Adipocyte (in vitro differentiated cells): ENCODE measurements at regions not wholly inside any gene's neighbourhood (a gene's known extent, or its start where the extent isn't known, plus 50 kb on each side); places are given as distances from the start of the nearest gene placed in this dataset.

Experiments used
- DNase-seq: peaks from one replicate; pipeline ENCODE4 v3.0.0-alpha.2; 2015; ENCODE audit warnings: low read depth
- H3K27me3 ChIP-seq: replicated peaks from 2 replicates; pipeline ENCODE4 v1.7.0; 2013; ENCODE audit warnings: mild to moderate bottlenecking, low read length, moderate library complexity; ENCODE audit not compliant: control insufficient read depth, insufficient read depth
- H3K36me3 ChIP-seq: 2 replicates; pipeline ENCODE4 v1.7.0; 2013; ENCODE audit warnings: low read length, mild to moderate bottlenecking, moderate library complexity; ENCODE audit not compliant: control insufficient read depth, insufficient read depth, severe bottlenecking
- H3K4me1 ChIP-seq: 2 replicates; pipeline ENCODE4 v1.7.0; 2013; ENCODE audit warnings: mild to moderate bottlenecking, low read length, moderate library complexity; ENCODE audit not compliant: control insufficient read depth, insufficient read depth
- H3K4me3 ChIP-seq: 2 replicates; pipeline ENCODE4 v1.7.0; 2013; ENCODE audit warnings: mild to moderate bottlenecking, low read length, moderate library complexity
- H3K9ac ChIP-seq: 2 replicates; pipeline ENCODE4 v1.7.0; 2013; ENCODE audit warnings: mild to moderate bottlenecking, low read length, moderate library complexity
- H3K9me3 ChIP-seq: 2 replicates; pipeline ENCODE4 v1.7.0; 2013; ENCODE audit warnings: mild to moderate bottlenecking, low read length, moderate library complexity; ENCODE audit not compliant: control insufficient read depth

- H3K36me3 ChIP-seq, result no peaks in the 10 kb centered on the region
- DNase-seq, result no peak
- no peaks in the 10 kb centered on the region for H3K4me1 ChIP-seq
- no peak overlapping the region for H3K9ac ChIP-seq
- H3K4me3 ChIP-seq, result no peak overlapping the region
- no peaks in the 10 kb centered on the region for H3K9me3 ChIP-seq
- peaks cover 39% of the 10 kb centered on the region for H3K27me3 ChIP-seq
Measured at GRCh38 chrX:45872480-45872879, 671.8 kb upstream of the DIPK2B start.

GRCh38 chrX:45868425-45868824 lies 667.7 kb upstream of the DIPK2B start:
- H3K9ac ChIP-seq, result no peak overlapping the region
- no peaks in the 10 kb centered on the region for H3K4me1 ChIP-seq
- H3K27me3 ChIP-seq, result peaks cover 53% of the 10 kb centered on the region
- no peaks in the 10 kb centered on the region for H3K36me3 ChIP-seq
- DNase-seq, result no peak
- no peaks in the 10 kb centered on the region for H3K9me3 ChIP-seq
- no peak overlapping the region for H3K4me3 ChIP-seq

GRCh38 chrX:45862801-45863200 lies 662.1 kb upstream of the DIPK2B start:
- no peaks in the 10 kb centered on the region for H3K9me3 ChIP-seq

GRCh38 chrX:45860450-45860849 lies 659.8 kb upstream of the DIPK2B start:
- DNase-seq, result no peak

More at GRCh38 chrX:45862801-45863200, 662.1 kb upstream of the DIPK2B start:
- Histone ChIP-seq H3K27me3 (peaks cover 57% of the 10 kb centered on the region), H3K4me1 (no peaks in the 10 kb centered on the region), H3K4me3 (no peak overlapping the region), H3K36me3 (no peaks in the 10 kb centered on the region), H3K9ac (no peak overlapping the region)
- DNase-seq, result no peak

GRCh38 chrX:45859407-45859806 lies 658.7 kb upstream of the DIPK2B start:
- Histone ChIP-seq H3K9me3 (no peaks in the 10 kb centered on the region), H3K27me3 (peaks cover 51% of the 10 kb centered on the region), H3K9ac (no peak overlapping the region), H3K4me1 (no peaks in the 10 kb centered on the region), H3K36me3 (no peaks in the 10 kb centered on the region), H3K4me3 (no peak overlapping the region)
- no peak for DNase-seq

More at GRCh38 chrX:45860450-45860849, 659.8 kb upstream of the DIPK2B start:
- no peaks in the 10 kb centered on the region for H3K4me1 ChIP-seq
- no peaks in the 10 kb centered on the region for H3K9me3 ChIP-seq
- peaks cover 53% of the 10 kb centered on the region for H3K27me3 ChIP-seq
- H3K36me3 ChIP-seq, result no peaks in the 10 kb centered on the region
- no peak overlapping the region for H3K9ac ChIP-seq
- no peak overlapping the region for H3K4me3 ChIP-seq

- no peak overlapping the region for H3K4me3 ChIP-seq
- DNase-seq, result peak; percentile 46
- H3K36me3 ChIP-seq, result no peaks in the 10 kb centered on the region
- peaks cover 33% of the 10 kb centered on the region for H3K27me3 ChIP-seq
- H3K9me3 ChIP-seq, result no peaks in the 10 kb centered on the region
- no peak overlapping the region for H3K9ac ChIP-seq
- H3K4me1 ChIP-seq, result peaks cover 3% of the 10 kb centered on the region
Measured at GRCh38 chrX:45852884-45853283, 652.2 kb upstream of the DIPK2B start.

- peak; percentile 67 for DNase-seq
- Histone ChIP-seq H3K9ac (peak overlapping the region; percentile 83), H3K36me3 (no peaks in the 10 kb centered on the region), H3K4me1 (peaks cover 3% of the 10 kb centered on the region), H3K9me3 (no peaks in the 10 kb centered on the region), H3K27me3 (peaks cover 21% of the 10 kb centered on the region), H3K4me3 (peak overlapping the region; percentile 90)
Measured at GRCh38 chrX:45851434-45851991, 650.8 kb upstream of the DIPK2B start.

GRCh38 chrX:45850775-45851433 lies 650.2 kb upstream of the DIPK2B start:
- no peaks in the 10 kb centered on the region for H3K9me3 ChIP-seq
- peak overlapping the region; percentile 90 for H3K4me3 ChIP-seq
- peak overlapping the region; percentile 83 for H3K9ac ChIP-seq
- peak; percentile 67 for DNase-seq
- H3K27me3 ChIP-seq, result peaks cover 21% of the 10 kb centered on the region
- H3K36me3 ChIP-seq, result no peaks in the 10 kb centered on the region
- H3K4me1 ChIP-seq, result peaks cover 3% of the 10 kb centered on the region

GRCh38 chrX:45850197-45850774 lies 649.6 kb upstream of the DIPK2B start:
- Histone ChIP-seq H3K9me3 (no peaks in the 10 kb centered on the region), H3K4me3 (peak overlapping the region; percentile 90), H3K9ac (peak overlapping the region; percentile 83), H3K27me3 (peaks cover 21% of the 10 kb centered on the region), H3K36me3 (no peaks in the 10 kb centered on the region), H3K4me1 (peaks cover 3% of the 10 kb centered on the region)
- peak; percentile 34 for DNase-seq

- peak overlapping the region; percentile 83 for H3K9ac ChIP-seq
- H3K4me1 ChIP-seq, result peaks cover 3% of the 10 kb centered on the region
- H3K4me3 ChIP-seq, result peak overlapping the region; percentile 90
- no peaks in the 10 kb centered on the region for H3K36me3 ChIP-seq
- H3K27me3 ChIP-seq, result peaks cover 12% of the 10 kb centered on the region
- DNase-seq, result peak; percentile 81
- H3K9me3 ChIP-seq, result no peaks in the 10 kb centered on the region
Measured at GRCh38 chrX:45849261-45849862, 648.7 kb upstream of the DIPK2B start.

GRCh38 chrX:45847961-45848360 lies 647.3 kb upstream of the DIPK2B start:
- DNase-seq, result no peak
- Histone ChIP-seq H3K9me3 (peaks cover 4% of the 10 kb centered on the region), H3K4me1 (peaks cover 3% of the 10 kb centered on the region), H3K36me3 (no peaks in the 10 kb centered on the region), H3K4me3 (no peak overlapping the region), H3K27me3 (no peaks in the 10 kb centered on the region), H3K9ac (no peak overlapping the region)
